Sigmoid colon (tissue), 4 donors: ENCODE measurements at regions not wholly inside any gene's neighbourhood (a gene's known extent, or its start where the extent isn't known, plus 50 kb on each side); places are given as distances from the start of the nearest gene placed in this dataset.

Source experiments
- CTCF ChIP-seq, 4 experiments: fragments of 450-650 bp in 3 of 4; fragments of 200-600 bp in 1 of 4; IDR thresholded peaks; one replicate each; pipeline ENCODE4 v1.5.1; 2016 to 2019; ENCODE audit warnings: antibody characterized with exemption in 4 of 4, mild to moderate bottlenecking in 3 of 4, moderate library complexity in 2 of 4
- POLR2A ChIP-seq, 2 donors: fragments of 450-650 bp; IDR thresholded peaks; one replicate each; pipeline ENCODE4 v1.6.1; 2016; ENCODE audit warnings: antibody characterized with exemption in 2 of 2, mild to moderate bottlenecking in 2 of 2, moderate library complexity in 2 of 2
- POLR2AphosphoS5 ChIP-seq, 4 donors: sonication (generic); formaldehyde crosslinking; IDR thresholded peaks; one replicate each; pipeline ENCODE4 v1.6.1; 2017; ENCODE audit warnings: antibody characterized with exemption in 4 of 4

- no peak for TF ChIP-seq POLR2AphosphoS5 (IDR thresholded peaks at IDR 0.05)
- no peak for TF ChIP-seq CTCF (IDR thresholded peaks at IDR 0.05)
- TF ChIP-seq POLR2A (IDR thresholded peaks at IDR 0.05): no peak
Observed at GRCh38 chr4:165766018-165766417, 107.0 kb upstream of the TLL1 start.
